GM12872 (cell line): ENCODE measurements at regions not wholly inside any gene's neighbourhood (a gene's known extent, or its start where the extent isn't known, plus 50 kb on each side); places are given as distances from the start of the nearest gene placed in this dataset.

Experiments
- CTCF ChIP-seq: IDR thresholded peaks from 3 replicates; pipeline ENCODE4 v1.5.1; 2011; ENCODE audit warnings: low read depth, mild to moderate bottlenecking, low read length, moderate library complexity; ENCODE audit not compliant: insufficient read depth

- TF ChIP-seq CTCF, result no peak
These were observed 88.2 kb upstream of the FRMD6 start for GRCh38 chr14:51563560-51563959.

- no peak for TF ChIP-seq CTCF
These were observed 87.2 kb upstream of the FRMD6 start for GRCh38 chr14:51564460-51564859.

- no peak for TF ChIP-seq CTCF
These were observed 86.6 kb upstream of the FRMD6 start for GRCh38 chr14:51564986-51565604.

- no peak for TF ChIP-seq CTCF
These were observed 84.7 kb upstream of the FRMD6 start for GRCh38 chr14:51566831-51567582.

- TF ChIP-seq CTCF, result no peak
These were observed 83.3 kb upstream of the FRMD6 start for GRCh38 chr14:51568366-51568765.

GRCh38 chr14:51573607-51574006 lies 78.1 kb upstream of the FRMD6 start:
- no peak for TF ChIP-seq CTCF

- no peak for TF ChIP-seq CTCF
These were observed 77.7 kb upstream of the FRMD6 start for GRCh38 chr14:51574009-51574408.
